HCT116 (cell line): ENCODE measurements at regions not wholly inside any gene's neighbourhood (a gene's known extent, or its start where the extent isn't known, plus 50 kb on each side); places are given as distances from the start of the nearest gene placed in this dataset.

ENCODE experiments used
- ATAC-seq: fragments of 200-7000 bp; cut with Tn5 transposase; 2 replicates; pipeline ENCODE4 v1.9.1; 2020; ENCODE audit warnings: mild to moderate bottlenecking, moderate library complexity
- BruUV-seq: library from RNA; stranded (reverse); fragments of 400-500 nt; replicated peaks from 2 replicates; lab custom pipeline; 2021; lab: Mats Ljungman, UMichigan
- CTCF ChIA-PET: fragments of 300-600 bp; sonication (Branson Sonifier 250); formaldehyde crosslinking; loops from one replicate; lab custom pipeline; 2021; ENCODE audit warnings: antibody characterized with exemption; lab: Charles Lee
- POLR2A ChIA-PET: fragments of 300-600, 350-600 bp; sonication (Branson Sonifier 250); formaldehyde crosslinking; loops from one replicate; lab custom pipeline; 2021; ENCODE audit warnings: antibody characterized with exemption; lab: Charles Lee
- RAD21 ChIA-PET, 2 experiments: fragments of 300-600 bp; sonication (Branson Sonifier 250); formaldehyde crosslinking; loops; one replicate each; lab custom pipeline; 2023; ENCODE audit warnings: low total read pairs in 2 of 2; ENCODE audit not compliant: uncharacterized antibody in 2 of 2, unreplicated experiment in 2 of 2, low non-redundant PET in 1 of 2; lab: Charles Lee
- DNase-seq: peaks from one replicate; pipeline ENCODE4 v3.0.0-alpha.2; 2010; ENCODE audit warnings: low read depth, low spot score
- H2AFZ ChIP-seq: fragments of 200-600 bp; shearing (Covaris generic), sonication (generic); 2 replicates; pipeline ENCODE4 v1.6.1; 2017; ENCODE audit warnings: low read depth, mixed run types, mixed read lengths, antibody characterized with exemption, low read length; ENCODE audit not compliant: poor library complexity, severe bottlenecking
- H3K27ac ChIP-seq: 2 replicates; pipeline ENCODE4 v1.5.1; 2012; ENCODE audit warnings: low read depth, low read length
- H3K27me3 ChIP-seq: fragments of 200-600 bp; sonication (generic); 2 replicates; pipeline ENCODE4 v1.6.1; 2016; ENCODE audit warnings: mixed run types, low read length, mixed read lengths; ENCODE audit not compliant: insufficient read depth
- H3K36me3 ChIP-seq, 2 experiments: fragments of 200-500 bp in 1 of 2; fragments of 200-600 bp in 1 of 2; sonication (Bioruptor generic) in 1 of 2; sonication (generic) in 1 of 2; 2 replicates each; pipeline versions ENCODE4 v1.5.1 to v1.6.1; 2014 to 2016; ENCODE audit warnings: low read length in 2 of 2, inconsistent platforms in 1 of 2, mixed read lengths in 1 of 2, mixed run types in 1 of 2; ENCODE audit not compliant: insufficient read depth in 2 of 2, control insufficient read depth in 1 of 2
- H3K4me1 ChIP-seq, 2 experiments: fragments of 200-600 bp in 1 of 2; sonication (generic) in 1 of 2; 2 replicates each; pipeline versions ENCODE4 v1.5.1 to v1.6.1; 2012 to 2017; ENCODE audit warnings: low read length in 2 of 2, inconsistent platforms in 1 of 2, mild to moderate bottlenecking in 1 of 2, mixed read lengths in 1 of 2, mixed run types in 1 of 2, moderate library complexity in 1 of 2; ENCODE audit not compliant: insufficient read depth in 2 of 2, control insufficient read depth in 1 of 2
- H3K4me2 ChIP-seq: fragments of 200-600 bp; sonication (generic); 2 replicates; pipeline ENCODE4 v1.6.1; 2017; ENCODE audit warnings: mixed run types, low read length, mixed read lengths
- H3K4me3 ChIP-seq, 2 experiments: fragments of 200-600 bp in 1 of 2; sonication (generic) in 1 of 2; replicated peaks in 1 of 2; 2 replicates each; pipeline ENCODE4 v1.5.1; 2011 to 2016; ENCODE audit warnings: low read length in 2 of 2, control low read depth in 1 of 2, low read depth in 1 of 2, mild to moderate bottlenecking in 1 of 2, mixed read lengths in 1 of 2, mixed run types in 1 of 2
- H3K79me2 ChIP-seq: fragments of 200-600 bp; sonication (generic); 2 replicates; pipeline ENCODE4 v1.6.1; 2017; ENCODE audit warnings: mild to moderate bottlenecking, mixed run types, low read length, moderate library complexity, mixed read lengths; ENCODE audit not compliant: insufficient read depth
- H3K9ac ChIP-seq: fragments of 200-600 bp; sonication (generic); 2 replicates; pipeline ENCODE4 v1.6.1; 2016; ENCODE audit warnings: low read length, mixed read lengths
- H3K9me2 ChIP-seq: fragments of 200-600 bp; sonication (generic), shearing (Covaris generic); 2 replicates; pipeline ENCODE4 v1.6.1; 2017; ENCODE audit warnings: mixed run types, mild to moderate bottlenecking, moderate library complexity; ENCODE audit not compliant: insufficient read depth
- H3K9me3 ChIP-seq, 2 experiments: fragments of 200-500 bp in 1 of 2; fragments of 200-600 bp in 1 of 2; sonication (Bioruptor generic) in 1 of 2; sonication (generic) in 1 of 2; 2 replicates each; pipeline ENCODE4 v1.6.1; 2014 to 2017; ENCODE audit warnings: low read length in 2 of 2, mixed read lengths in 2 of 2, inconsistent platforms in 1 of 2, low read depth in 1 of 2, mild to moderate bottlenecking in 1 of 2, mixed run types in 1 of 2, moderate library complexity in 1 of 2; ENCODE audit not compliant: control insufficient read depth in 1 of 2, insufficient read depth in 1 of 2
- H4K20me1 ChIP-seq: fragments of 200-600 bp; sonication (generic), shearing (Covaris generic); 2 replicates; pipeline ENCODE4 v1.6.1; 2017; ENCODE audit warnings: mixed run types, mild to moderate bottlenecking, moderate library complexity; ENCODE audit not compliant: insufficient read depth
- CBX3 ChIP-seq: IDR thresholded peaks from 2 replicates; pipeline ENCODE4 v1.6.1; 2012; ENCODE audit warnings: low read depth
- EGR1 ChIP-seq: IDR thresholded peaks from 2 replicates; pipeline ENCODE4 v1.6.1; 2012; ENCODE audit warnings: low read depth
- ELF1 ChIP-seq: IDR thresholded peaks from 2 replicates; pipeline ENCODE4 v1.6.1; 2012; ENCODE audit warnings: low read depth, borderline replicate concordance
- EZH2 ChIP-seq: fragments of 200-600 bp; sonication (generic); IDR thresholded peaks from 2 replicates; pipeline ENCODE4 v1.6.1; 2017; ENCODE audit warnings: antibody characterized with exemption, mixed run types
- JUND ChIP-seq: IDR thresholded peaks from 2 replicates; pipeline ENCODE4 v1.6.1; 2012
- POLR2AphosphoS5 ChIP-seq: IDR thresholded peaks from 2 replicates; pipeline ENCODE4 v1.6.1; 2011; ENCODE audit warnings: mild to moderate bottlenecking, low read depth, low read length, moderate library complexity
- REST ChIP-seq: IDR thresholded peaks from 2 replicates; pipeline ENCODE4 v1.6.1; 2012; ENCODE audit warnings: low read depth
- SIN3A ChIP-seq: IDR thresholded peaks from 2 replicates; pipeline ENCODE4 v1.6.1; 2012; ENCODE audit warnings: low read depth
- SP1 ChIP-seq: IDR thresholded peaks from 2 replicates; pipeline ENCODE4 v1.6.1; 2012; ENCODE audit warnings: low read depth
- ZFX ChIP-seq: fragments of 450-650 bp; IDR thresholded peaks from 2 replicates; pipeline ENCODE4 v1.6.1; 2017
- intact Hi-C: fragments of 100-400 bp; cut with micrococcal nuclease; formaldehyde crosslinking; loops from 2 replicates; pipeline ENCODE4 v1.10.0; 2022

GRCh38 chr1:192104128-192104527 is 54.1 kb upstream of the RGS18 start:
- POLR2A ChIA-PET: no interaction called here
- no peaks in the 10 kb centered on the region for H3K9me3 ChIP-seq
- RAD21 ChIA-PET: no interaction called here
- no peak for DNase-seq
- CTCF ChIA-PET: no interaction called here
- TF ChIP-seq EGR1 (no peak), JUND (no peak), REST (no peak), ELF1 (no peak), ZFX (no peak), SIN3A (no peak), EZH2 (no peak), SP1 (no peak), POLR2AphosphoS5 (no peak), CBX3 (no peak)
- TF ChIP-seq, all 23 proteins: peak for 0
- H3K4me3 ChIP-seq: no peak overlapping the region
- no peak for ATAC-seq
- H3K27ac ChIP-seq: no peak overlapping the region
- H3K27me3 ChIP-seq: no peaks in the 10 kb centered on the region
- H3K4me1 ChIP-seq: no peaks in the 10 kb centered on the region
- no peaks in the 10 kb centered on the region for H4K20me1 ChIP-seq
- H3K36me3 ChIP-seq: no peaks in the 10 kb centered on the region
- H2AFZ ChIP-seq: no peak overlapping the region
- no peaks in the 10 kb centered on the region for H3K79me2 ChIP-seq
- no TSS peak for BruUV-seq
- no peak overlapping the region for H3K4me2 ChIP-seq
- no peak overlapping the region for H3K9ac ChIP-seq
- intact Hi-C loops: no loop called here
- H3K9me2 ChIP-seq: no peaks in the 10 kb centered on the region
